GM12878 (cell line): ENCODE measurements at regions not wholly inside any gene's neighbourhood (a gene's known extent, or its start where the extent isn't known, plus 50 kb on each side); places are given as distances from the start of the nearest gene placed in this dataset.

Experiments
- ATAC-seq: fragments of 200-7000 bp; cut with Tn5 transposase; 3 replicates; pipeline ENCODE4 v1.9.1; 2020; ENCODE audit warnings: mild to moderate bottlenecking, moderate library complexity
- BruUV-seq: library from RNA; stranded (reverse); fragments of 400-500 nt; replicated peaks from 2 replicates; lab custom pipeline; 2021; lab: Mats Ljungman, UMichigan
- CTCF ChIA-PET: fragments of 300-600 bp; sonication (Branson Sonifier 250); formaldehyde crosslinking; extraction: SDS; loops from one replicate; lab custom pipeline; 2021; ENCODE audit warnings: inconsistent platforms; lab: Yijun Ruan, JAX
- POLR2A ChIA-PET: fragments of 350-600 bp; formaldehyde crosslinking; extraction: SDS; loops from one replicate; lab custom pipeline; 2021; ENCODE audit warnings: inconsistent platforms; lab: Charles Lee
- RAD21 ChIA-PET: fragments of 300-600 bp; sonication (Branson Sonifier 250); formaldehyde crosslinking; loops from one replicate; lab custom pipeline; 2023; ENCODE audit warnings: antibody characterized with exemption; ENCODE audit not compliant: unreplicated experiment; lab: Charles Lee
- SMC1A ChIA-PET: fragments of 300-600 bp; sonication (Branson Sonifier 250); formaldehyde crosslinking; loops from one replicate; lab custom pipeline; 2023; ENCODE audit not compliant: unreplicated experiment, uncharacterized antibody; lab: Charles Lee
- DNase-seq: peaks from one replicate; pipeline ENCODE4 v3.0.0-alpha.2; 2011; ENCODE audit warnings: low read depth, low spot score
- FAIRE-seq: peaks from 3 replicates; lab custom pipeline; 2011; peaks lifted over from hg19 to GRCh38; lab: Jason Lieb, UNC
- H2AFZ ChIP-seq: 2 replicates; pipeline ENCODE4 v1.6.0; 2011; ENCODE audit warnings: low read depth, low read length, control low read depth; ENCODE audit not compliant: control insufficient read depth
- H3K27ac ChIP-seq: 2 replicates; pipeline ENCODE4 v1.5.1; 2011; ENCODE audit warnings: control low read depth; ENCODE audit not compliant: control insufficient read depth, insufficient read depth
- H3K27me3 ChIP-seq, 2 experiments: replicated peaks in 1 of 2; 2 replicates each; pipeline versions ENCODE4 v1.6.0 to v1.6.1; 2011; ENCODE audit warnings: low read length in 1 of 2; ENCODE audit not compliant: control insufficient read depth in 2 of 2, insufficient read depth in 2 of 2
- H3K36me3 ChIP-seq, 2 experiments: 2 replicates each; pipeline ENCODE4 v1.5.1; 2011; ENCODE audit warnings: low read length in 1 of 2; ENCODE audit not compliant: control insufficient read depth in 2 of 2, insufficient read depth in 2 of 2
- H3K4me1 ChIP-seq: 2 replicates; pipeline ENCODE4 v1.6.1; 2011; ENCODE audit warnings: mild to moderate bottlenecking, low read length, moderate library complexity, mixed read lengths; ENCODE audit not compliant: control insufficient read depth, insufficient read depth
- H3K4me2 ChIP-seq: 2 replicates; pipeline ENCODE4 v1.6.0; 2011; ENCODE audit warnings: control low read depth; ENCODE audit not compliant: control insufficient read depth, insufficient read depth
- H3K4me3 ChIP-seq: fragments of 200-600 bp; sonication (generic); 2 replicates; pipeline ENCODE4 v1.5.1; 2016
- H3K79me2 ChIP-seq: 2 replicates; pipeline ENCODE4 v1.6.0; 2011; ENCODE audit warnings: low read length; ENCODE audit not compliant: control insufficient read depth, insufficient read depth
- H3K9ac ChIP-seq: 2 replicates; pipeline ENCODE4 v1.8.0; 2011; ENCODE audit warnings: low read length, control low read depth, mixed read lengths; ENCODE audit not compliant: control insufficient read depth, insufficient read depth
- H3K9me3 ChIP-seq: replicated peaks from 3 replicates; pipeline ENCODE4 v1.5.1; 2011; ENCODE audit warnings: mild to moderate bottlenecking, low read length; ENCODE audit not compliant: control insufficient read depth, insufficient read depth
- H4K20me1 ChIP-seq: 2 replicates; pipeline ENCODE4 v1.6.0; 2011; ENCODE audit not compliant: control insufficient read depth, insufficient read depth
- CHD2 ChIP-seq: IDR thresholded peaks from 2 replicates; pipeline ENCODE4 v1.6.1; 2011; ENCODE audit warnings: low read depth, low read length, improper control_type of control experiment, borderline replicate concordance
- CREB1 ChIP-seq: IDR thresholded peaks from 2 replicates; pipeline ENCODE4 v1.6.1; 2012; ENCODE audit warnings: low read depth, mild to moderate bottlenecking, inconsistent platforms
- ELK1 ChIP-seq: IDR thresholded peaks from 2 replicates; pipeline ENCODE4 v1.6.1; 2012; ENCODE audit warnings: low read depth, low read length, improper control_type of control experiment
- FOS ChIP-seq: IDR thresholded peaks from 3 replicates; pipeline ENCODE4 v1.6.1; 2011; ENCODE audit warnings: borderline replicate concordance; ENCODE audit not compliant: insufficient read length; ENCODE audit errors: extremely low read depth
- NR2C2 ChIP-seq: IDR thresholded peaks from 2 replicates; pipeline ENCODE4 v1.6.1; 2011; ENCODE audit warnings: borderline replicate concordance, low read depth; ENCODE audit not compliant: control insufficient read depth, insufficient read length
- PBX3 ChIP-seq: IDR thresholded peaks from 2 replicates; pipeline ENCODE4 v1.6.1; 2011; ENCODE audit warnings: mild to moderate bottlenecking, low read depth, low read length, moderate library complexity; ENCODE audit not compliant: insufficient replicate concordance
- PRDM15 ChIP-seq: fragments of 450-650 bp; formaldehyde crosslinking; IDR thresholded peaks from 2 replicates; pipeline ENCODE4 v1.4.0; 2020; ENCODE audit warnings: mild to moderate bottlenecking, moderate library complexity
- RAD21 ChIP-seq: IDR thresholded peaks from 2 replicates; pipeline ENCODE4 v1.6.1; 2011; ENCODE audit warnings: mild to moderate bottlenecking, low read depth, low read length, moderate library complexity; ENCODE audit not compliant: insufficient read depth
- STAT1 ChIP-seq: fragments of 450-650 bp; conservative IDR thresholded peaks from 2 replicates; pipeline ENCODE4 v1.6.1; 2014; ENCODE audit warnings: antibody characterized with exemption, mild to moderate bottlenecking
- TBL1XR1 ChIP-seq: IDR thresholded peaks from 2 replicates; pipeline ENCODE4 v1.6.1; 2012; ENCODE audit warnings: low read depth, low read length, improper control_type of control experiment
- USF1 ChIP-seq: IDR thresholded peaks from 2 replicates; pipeline ENCODE4 v1.6.1; 2011; ENCODE audit warnings: borderline replicate concordance, low read depth, mild to moderate bottlenecking, moderate library complexity, mixed read lengths, low read length; ENCODE audit not compliant: insufficient read depth; ENCODE audit errors: extremely low read length
- ZBTB33 ChIP-seq: fragments of 450-650 bp; IDR thresholded peaks from 2 replicates; pipeline ENCODE4 v1.6.1; 2017; ENCODE audit warnings: mild to moderate bottlenecking
- WGBS: methylation state at CpG from one replicate; pipeline ENCODE4 v1.1.6; 2016; ENCODE audit warnings: low lambda C conversion rate; ENCODE audit not compliant: insufficient replicate concordance, insufficient coverage; ENCODE audit errors: missing lambda C conversion rate; 5-methylcytosine and 5-hydroxymethylcytosine counted together
- in situ Hi-C: fragments of 300-500 bp; cut with MboI; formaldehyde crosslinking; loops from 9 replicates; pipeline ENCODE4 v1.14.3; 2018; ENCODE audit warnings: mixed read lengths
- intact Hi-C: fragments of 100-400 bp; cut with micrococcal nuclease; formaldehyde crosslinking; loops from one replicate; pipeline ENCODE4 v1.14.2; 2022; ENCODE audit not compliant: unreplicated experiment

- DNase-seq (no peak), ATAC-seq (peak; percentile 85), FAIRE-seq (peak; percentile 74)
- H3K79me2 ChIP-seq = no peaks in the 10 kb centered on the region
- BruUV-seq = no TSS peak
- H4K20me1 ChIP-seq = no peaks in the 10 kb centered on the region
- SMC1A ChIA-PET = interaction anchor here (0.8 to 1.9 kb wide), 10 partner anchors 10 to 1175 kb away, joined by 3 to 4 read pairs (median 3); no protein-coding TSS in a partner anchor
- intact Hi-C loops (loop anchor here (1.0 to 5.0 kb wide), 4 partner anchors 277 to 684 kb away; no protein-coding TSS in a partner anchor), in situ Hi-C loops (no loop called here)
- POLR2A ChIA-PET = no interaction called here
- no peak overlapping the region for H2AFZ ChIP-seq
- H3K4me1 ChIP-seq = no peaks in the 10 kb centered on the region
- no peaks in the 10 kb centered on the region; a peak in 1 of 4 replicates for H3K27me3 ChIP-seq
- 8% methylated on average over 8 of the region's 8 CpGs for WGBS
- no peak overlapping the region for H3K4me2 ChIP-seq
- no peak overlapping the region for H3K4me3 ChIP-seq
- H3K36me3 ChIP-seq = no peaks in the 10 kb centered on the region
- no peak overlapping the region for H3K27ac ChIP-seq
- RAD21 ChIA-PET = interaction anchor here (0.6 to 1.4 kb wide), 6 partner anchors 13 to 702 kb away, joined by 3 read pairs; no protein-coding TSS in a partner anchor
- no peaks in the 10 kb centered on the region for H3K9me3 ChIP-seq
- CTCF ChIA-PET = interaction anchor here (0.6 to 2.4 kb wide), 15 partner anchors 10 to 594 kb away, joined by 3 to 15 read pairs (median 4); no protein-coding TSS in a partner anchor
- H3K9ac ChIP-seq = no peak overlapping the region
- TF ChIP-seq CHD2 (no peak), TBL1XR1 (no peak), RAD21 (peak; percentile 90), CREB1 (no peak), FOS (no peak), ELK1 (no peak), USF1 (no peak), PRDM15 (CRISPR knock-in tag) (no peak), STAT1 (no peak), ZBTB33 (no peak), NR2C2 (no peak), PBX3 (no peak)
These were observed 143.7 kb downstream of the ASCL4 start for GRCh38 chr12:107917912-107918800.
